MM.1S (cell line): ENCODE measurements at regions not wholly inside any gene's neighbourhood (a gene's known extent, or its start where the extent isn't known, plus 50 kb on each side); places are given as distances from the start of the nearest gene placed in this dataset.
"Not testable (repeated sequence)": the region's sequence is repeated elsewhere in the genome, so short reads cannot be mapped to it uniquely, and the experiment has no call there.

ENCODE experiments used
- EZH2phosphoT487 ChIP-seq: fragments of 300-600 bp; sonication (generic); IDR thresholded peaks from 2 replicates; pipeline ENCODE4 v1.6.1; 2018; ENCODE audit warnings: antibody characterized with exemption, low read length
- TF ChIP-seq, protein P1 (sequence below): fragments of 300-600 bp; sonication (generic); IDR thresholded peaks from 2 replicates; pipeline ENCODE4 v1.5.1; 2016; ENCODE audit warnings: antibody characterized with exemption, low read length, mixed read lengths

DNA sequence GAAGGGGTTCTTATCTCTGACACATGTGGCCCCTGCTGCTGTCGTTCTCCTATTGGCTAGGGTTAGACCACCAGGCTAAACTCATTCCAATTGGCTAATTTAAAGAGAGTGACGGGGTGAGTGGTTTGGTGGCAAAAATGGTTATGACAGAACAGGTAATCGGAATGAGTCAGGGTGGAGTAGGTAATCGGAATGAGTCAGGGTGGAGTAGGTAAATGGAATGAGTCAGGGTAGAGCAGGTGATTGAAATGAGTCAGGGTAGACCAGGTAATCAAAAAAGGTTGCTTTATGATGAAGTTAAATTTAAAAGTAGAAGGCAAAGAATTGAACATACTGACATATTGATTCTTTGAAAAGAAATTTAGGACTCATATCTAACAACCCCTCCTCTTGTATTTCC lies 626.2 kb upstream of the CNTN5 start:
- not testable (repeated sequence) for TF ChIP-seq EZH2phosphoT487
- TF ChIP-seq, protein P1, sequence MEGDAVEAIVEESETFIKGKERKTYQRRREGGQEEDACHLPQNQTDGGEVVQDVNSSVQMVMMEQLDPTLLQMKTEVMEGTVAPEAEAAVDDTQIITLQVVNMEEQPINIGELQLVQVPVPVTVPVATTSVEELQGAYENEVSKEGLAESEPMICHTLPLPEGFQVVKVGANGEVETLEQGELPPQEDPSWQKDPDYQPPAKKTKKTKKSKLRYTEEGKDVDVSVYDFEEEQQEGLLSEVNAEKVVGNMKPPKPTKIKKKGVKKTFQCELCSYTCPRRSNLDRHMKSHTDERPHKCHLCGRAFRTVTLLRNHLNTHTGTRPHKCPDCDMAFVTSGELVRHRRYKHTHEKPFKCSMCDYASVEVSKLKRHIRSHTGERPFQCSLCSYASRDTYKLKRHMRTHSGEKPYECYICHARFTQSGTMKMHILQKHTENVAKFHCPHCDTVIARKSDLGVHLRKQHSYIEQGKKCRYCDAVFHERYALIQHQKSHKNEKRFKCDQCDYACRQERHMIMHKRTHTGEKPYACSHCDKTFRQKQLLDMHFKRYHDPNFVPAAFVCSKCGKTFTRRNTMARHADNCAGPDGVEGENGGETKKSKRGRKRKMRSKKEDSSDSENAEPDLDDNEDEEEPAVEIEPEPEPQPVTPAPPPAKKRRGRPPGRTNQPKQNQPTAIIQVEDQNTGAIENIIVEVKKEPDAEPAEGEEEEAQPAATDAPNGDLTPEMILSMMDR, result not testable (repeated sequence)
